Stimulated activated naive CD8-positive, alpha-beta T cell treated with anti-CD3 and anti-CD28 coated beads, Interleukin-15, amount 100 ng/mL, for 72 hours (primary cell): ENCODE measurements at regions not wholly inside any gene's neighbourhood (a gene's known extent, or its start where the extent isn't known, plus 50 kb on each side); places are given as distances from the start of the nearest gene placed in this dataset.

Source experiments
- ATAC-seq: fragments of 150-1000 bp; cut with Tn5 transposase; 2 replicates; pipeline ENCODE4 v1.10.0; 2021; ENCODE audit warnings: mild to moderate bottlenecking, moderate library complexity
- DNase-seq, 2 donors: peaks; one replicate each; pipeline ENCODE4 v3.0.0; 2021 to 2022
- H3K27ac Mint-ChIP-seq, 2 donors: one replicate each; pipeline ENCODE4 v1.8.0; 2022; ENCODE audit warnings: mild to moderate bottlenecking in 2 of 2, mixed read lengths in 2 of 2, moderate library complexity in 2 of 2
- H3K27me3 Mint-ChIP-seq: one replicate; pipeline ENCODE4 v1.8.0; 2022; ENCODE audit warnings: mixed read lengths
- H3K4me1 Mint-ChIP-seq: one replicate; pipeline ENCODE4 v1.8.0; 2022; ENCODE audit warnings: mild to moderate bottlenecking, mixed read lengths
- H3K4me3 Mint-ChIP-seq, 2 donors: one replicate each; pipeline ENCODE4 v1.8.0; 2022; ENCODE audit warnings: mild to moderate bottlenecking in 2 of 2, mixed read lengths in 2 of 2, moderate library complexity in 1 of 2
- H3K9me3 Mint-ChIP-seq, 2 donors: one replicate each; pipeline ENCODE4 v1.8.0; 2022; ENCODE audit warnings: mixed read lengths in 2 of 2

GRCh38 chr11:76265771-76266241 is 59.5 kb upstream of the WNT11 start:
- peaks cover 2% of the 10 kb centered on the region for H3K27me3 Mint-ChIP-seq
- H3K9me3 Mint-ChIP-seq = no peaks in the 10 kb centered on the region
- H3K4me3 Mint-ChIP-seq = no peak overlapping the region
- no peak for ATAC-seq
- no peak for DNase-seq
- H3K4me1 Mint-ChIP-seq = no peaks in the 10 kb centered on the region
- no peak overlapping the region for H3K27ac Mint-ChIP-seq

DNA sequence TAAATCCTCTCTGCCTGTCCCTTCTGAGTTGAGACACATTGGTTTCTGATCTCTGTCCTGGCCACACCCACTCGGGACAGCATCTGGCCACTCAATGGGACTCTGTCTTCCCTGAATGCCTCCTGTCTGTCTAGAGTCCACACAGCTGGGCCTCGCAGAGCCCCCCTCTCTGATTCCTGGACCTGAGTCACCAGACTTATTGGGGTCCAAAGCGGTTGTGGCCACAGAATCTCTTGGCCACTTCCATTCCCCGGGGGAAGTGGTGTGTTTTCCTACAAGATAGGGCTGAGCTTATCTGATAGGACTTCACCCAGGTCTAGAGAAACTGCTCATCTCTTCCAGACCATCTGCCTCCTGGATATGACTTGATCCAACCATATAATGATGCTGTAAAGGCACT is 57.4 kb upstream of the WNT11 start:
- no peak for ATAC-seq
- H3K4me1 Mint-ChIP-seq = no peaks in the 10 kb centered on the region
- H3K27ac Mint-ChIP-seq = no peak overlapping the region
- no peak for DNase-seq
- no peak overlapping the region for H3K4me3 Mint-ChIP-seq
- H3K27me3 Mint-ChIP-seq = peaks cover 6% of the 10 kb centered on the region
- H3K9me3 Mint-ChIP-seq = no peaks in the 10 kb centered on the region

GRCh38 chr11:76263166-76263565 is 56.9 kb upstream of the WNT11 start:
- no peaks in the 10 kb centered on the region for H3K4me1 Mint-ChIP-seq
- H3K27ac Mint-ChIP-seq = no peak overlapping the region
- no peak overlapping the region for H3K4me3 Mint-ChIP-seq
- no peaks in the 10 kb centered on the region for H3K9me3 Mint-ChIP-seq
- no peak for ATAC-seq
- no peak for DNase-seq
- H3K27me3 Mint-ChIP-seq = peaks cover 6% of the 10 kb centered on the region

- ATAC-seq = no peak
- no peaks in the 10 kb centered on the region for H3K4me1 Mint-ChIP-seq
- H3K27me3 Mint-ChIP-seq = peaks cover 6% of the 10 kb centered on the region
Observed at GRCh38 chr11:76260296-76260925, 54.1 kb upstream of the WNT11 start.

DNA sequence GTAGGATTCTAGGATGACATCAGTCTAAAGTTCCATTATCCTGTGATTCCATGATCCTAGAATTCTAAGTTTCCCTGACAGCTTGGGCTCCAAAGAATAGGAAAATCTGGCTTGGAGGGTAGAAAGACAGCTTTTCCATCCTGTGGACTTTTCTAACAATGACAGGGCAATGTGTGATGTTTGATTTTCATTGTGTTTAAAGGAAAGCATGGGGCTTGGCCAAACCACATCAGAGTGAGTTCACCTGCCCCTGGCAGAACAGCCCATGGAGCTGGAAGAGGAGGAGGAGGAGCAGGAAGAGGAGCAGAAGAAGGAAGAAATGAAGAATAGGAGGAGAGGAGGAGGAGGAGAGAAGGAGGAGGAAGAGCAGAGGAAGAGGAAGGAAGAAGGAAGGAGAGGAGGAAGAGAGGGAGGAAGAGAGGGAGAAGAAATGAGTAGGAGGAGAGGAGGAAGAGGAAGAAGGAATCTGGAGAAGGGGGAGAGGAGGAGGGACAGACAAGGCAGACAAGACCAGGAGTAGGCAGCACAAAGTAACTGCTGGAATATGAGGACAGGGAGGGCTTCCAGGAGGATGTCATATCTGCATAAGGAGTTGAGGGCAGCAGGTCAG is 53.1 kb upstream of the WNT11 start:
- Mint-ChIP-seq H3K4me3 (no peak overlapping the region), H3K9me3 (no peaks in the 10 kb centered on the region), H3K4me1 (no peaks in the 10 kb centered on the region), H3K27ac (no peak overlapping the region), H3K27me3 (peaks cover 6% of the 10 kb centered on the region)
- ATAC-seq (no peak), DNase-seq (no peak)

More at GRCh38 chr11:76260296-76260925, 54.1 kb upstream of the WNT11 start:
- Mint-ChIP-seq H3K4me3 (no peak overlapping the region), H3K9me3 (no peaks in the 10 kb centered on the region), H3K27ac (peak overlapping the region; percentile 1 to 62)
- DNase-seq = no peak

DNA sequence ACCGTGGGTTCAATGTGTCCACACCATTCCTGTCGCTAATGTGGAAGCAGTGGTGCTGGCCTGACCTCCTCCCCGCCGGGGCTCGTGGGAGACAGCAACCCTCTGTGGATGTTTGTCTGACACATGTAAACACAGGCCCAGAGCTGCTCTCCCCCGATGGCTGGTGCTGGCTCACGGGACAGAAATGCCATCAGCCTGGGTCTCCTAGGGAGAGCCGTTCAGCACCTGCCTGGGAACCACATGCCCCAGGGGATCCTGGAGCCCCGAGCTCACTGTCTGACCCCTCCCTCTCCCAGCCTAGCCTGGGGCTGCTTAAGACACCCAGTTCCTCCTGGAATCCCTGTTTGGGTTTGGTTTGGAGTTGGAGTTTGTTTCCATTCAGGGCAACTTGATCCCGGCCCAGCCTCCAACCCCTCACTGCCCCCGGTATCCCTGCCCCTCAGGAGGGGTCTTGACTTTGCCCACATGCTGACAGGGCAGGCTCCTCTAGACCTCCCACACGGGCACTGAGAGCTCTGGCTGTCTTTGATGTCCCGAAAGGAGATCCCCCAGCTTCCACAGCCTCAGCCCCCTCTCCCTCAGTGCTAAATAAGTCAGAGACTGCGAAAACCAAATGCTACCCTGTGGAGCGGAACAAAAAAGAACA is 50.9 kb upstream of the WNT11 start:
- ATAC-seq = no peak
- peaks cover 10% of the 10 kb centered on the region for H3K27me3 Mint-ChIP-seq
- no peak overlapping the region for H3K4me3 Mint-ChIP-seq
- peak overlapping the region in 1 of 2 donors; percentile 34 for H3K27ac Mint-ChIP-seq
- H3K9me3 Mint-ChIP-seq = no peaks in the 10 kb centered on the region
- DNase-seq = no peak
- no peaks in the 10 kb centered on the region for H3K4me1 Mint-ChIP-seq

GRCh38 chr11:76256448-76256847 is 50.1 kb upstream of the WNT11 start:
- ATAC-seq = no peak
- Mint-ChIP-seq H3K27ac (no peak overlapping the region), H3K9me3 (peaks cover 0 to 7% of the 10 kb centered on the region in 2 donors)

More at GRCh38 chr11:76256448-76256847, 50.1 kb upstream of the WNT11 start:
- no peak overlapping the region for H3K4me3 Mint-ChIP-seq
- no peak for DNase-seq
- H3K4me1 Mint-ChIP-seq = no peaks in the 10 kb centered on the region
- H3K27me3 Mint-ChIP-seq = peaks cover 18% of the 10 kb centered on the region
